ENCODE measurements at regions not wholly inside any gene's neighbourhood (a gene's known extent, or its start where the extent isn't known, plus 50 kb on each side); places are given as distances from the start of the nearest gene placed in this dataset.

DNA sequence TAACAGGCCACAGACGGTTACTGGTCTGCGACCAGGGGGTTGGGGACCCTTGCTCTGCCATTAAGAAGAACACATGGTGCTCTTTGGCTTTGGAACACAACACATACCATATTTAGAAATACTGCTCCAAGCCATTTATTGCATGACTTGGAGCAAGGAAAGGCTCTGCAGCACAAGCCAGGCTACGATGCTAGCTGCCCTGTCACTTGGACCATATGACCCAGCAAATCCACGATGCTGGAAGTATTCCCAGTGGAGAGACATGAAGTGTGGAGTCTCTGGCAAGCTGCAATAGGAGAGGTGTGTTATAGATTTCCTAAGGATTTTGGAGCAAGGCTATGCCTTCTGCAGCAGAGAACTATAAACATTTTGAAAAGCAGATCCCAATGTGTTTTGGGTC, 171.2 kb downstream of the HAUS1 start:
- TF ChIP-seq CTCF (IDR thresholded peaks at IDR 0.05; ENCODE audit: borderline replicate concordance, extremely low read depth, low read length, poor library complexity, severe bottlenecking): no peak
- no peak for TF ChIP-seq EZH2 (IDR thresholded peaks at IDR 0.05; ENCODE audit: borderline replicate concordance, low read depth, low read length, severe bottlenecking)

All from DND-41 (cell line).